PC-9 (cell line): ENCODE measurements at regions not wholly inside any gene's neighbourhood (a gene's known extent, or its start where the extent isn't known, plus 50 kb on each side); places are given as distances from the start of the nearest gene placed in this dataset.

Source experiments
- CTCF ChIP-seq: fragments of 200-600 bp; sonication (generic); conservative IDR thresholded peaks from 2 replicates; pipeline ENCODE4 v1.6.1; 2017; ENCODE audit warnings: mixed run types, antibody characterized with exemption, mild to moderate bottlenecking, moderate library complexity
- EZH2 ChIP-seq: fragments of 200-600 bp; sonication (generic); IDR thresholded peaks from 2 replicates; pipeline ENCODE4 v1.8.0; 2017; ENCODE audit warnings: antibody characterized with exemption, low read depth

- TF ChIP-seq CTCF = no peak
- TF ChIP-seq EZH2 = no peak
Observed at GRCh38 chr18:60895181-60895580, 438.0 kb upstream of the CDH20 start.
